GM12892 (cell line): ENCODE measurements at regions not wholly inside any gene's neighbourhood (a gene's known extent, or its start where the extent isn't known, plus 50 kb on each side); places are given as distances from the start of the nearest gene placed in this dataset.

ENCODE experiments used
- POLR2A ChIP-seq: IDR thresholded peaks from 2 replicates; pipeline ENCODE4 v1.6.1; 2011; ENCODE audit warnings: low read depth, low read length, control low read depth
- POLR2AphosphoS5 ChIP-seq: IDR thresholded peaks from 2 replicates; pipeline ENCODE4 v1.6.1; 2011; ENCODE audit warnings: low read depth, low read length, control low read depth

DNA sequence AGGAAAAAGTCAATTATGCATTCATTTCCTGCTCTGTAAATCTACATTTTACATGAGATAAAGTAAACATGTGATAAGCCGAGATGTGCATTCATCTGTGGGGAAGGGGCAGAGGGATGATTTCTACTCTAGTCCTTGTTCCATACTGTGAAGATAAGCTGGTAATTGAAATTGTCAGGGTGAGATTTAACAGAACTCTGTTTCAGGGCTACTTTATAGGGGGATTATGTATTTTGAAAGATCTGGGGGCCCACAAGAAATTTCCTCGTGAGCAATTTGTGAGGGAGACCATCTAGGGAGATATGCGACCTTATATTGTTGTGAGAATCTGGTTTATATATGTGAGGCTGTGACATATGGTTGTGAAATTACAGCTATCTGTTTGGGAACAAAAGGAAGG is 73.1 kb upstream of the KCNK1 start:
- TF ChIP-seq POLR2AphosphoS5 = no peak
- no peak for TF ChIP-seq POLR2A
